IPS-18c (cell line): ENCODE measurements at regions not wholly inside any gene's neighbourhood (a gene's known extent, or its start where the extent isn't known, plus 50 kb on each side); places are given as distances from the start of the nearest gene placed in this dataset.

Experiments used
- H3K4me3 ChIP-seq: 2 replicates; pipeline ENCODE4 v1.7.0; 2013; ENCODE audit warnings: low read depth, mild to moderate bottlenecking, low read length, moderate library complexity; ENCODE audit not compliant: insufficient read depth
- H3K9me3 ChIP-seq: one replicate; pipeline ENCODE4 v1.6.1; 2013; ENCODE audit warnings: mild to moderate bottlenecking, low read length, moderate library complexity; ENCODE audit not compliant: control insufficient read depth, insufficient read depth

GRCh38 chr5:1748271-1748670 lies 51.4 kb downstream of the MRPL36 start:
- no peaks in the 10 kb centered on the region for H3K9me3 ChIP-seq
- H3K4me3 ChIP-seq, result no peak overlapping the region

DNA sequence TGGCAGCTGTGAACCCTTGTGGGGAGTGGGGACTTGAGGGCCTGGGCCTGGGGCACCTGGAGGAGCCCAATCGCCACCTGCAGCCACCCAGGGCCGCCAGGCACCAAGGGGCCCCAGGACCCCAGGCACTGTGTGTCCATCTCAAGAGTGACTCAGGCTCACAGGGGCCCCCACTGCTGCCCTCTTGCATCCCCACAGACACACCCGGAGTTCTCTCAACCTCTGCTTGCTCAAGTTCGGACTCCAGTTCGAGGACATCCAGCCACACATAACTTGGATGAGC lies 51.9 kb downstream of the MRPL36 start:
- Histone ChIP-seq H3K4me3 (no peak overlapping the region), H3K9me3 (no peaks in the 10 kb centered on the region)

DNA sequence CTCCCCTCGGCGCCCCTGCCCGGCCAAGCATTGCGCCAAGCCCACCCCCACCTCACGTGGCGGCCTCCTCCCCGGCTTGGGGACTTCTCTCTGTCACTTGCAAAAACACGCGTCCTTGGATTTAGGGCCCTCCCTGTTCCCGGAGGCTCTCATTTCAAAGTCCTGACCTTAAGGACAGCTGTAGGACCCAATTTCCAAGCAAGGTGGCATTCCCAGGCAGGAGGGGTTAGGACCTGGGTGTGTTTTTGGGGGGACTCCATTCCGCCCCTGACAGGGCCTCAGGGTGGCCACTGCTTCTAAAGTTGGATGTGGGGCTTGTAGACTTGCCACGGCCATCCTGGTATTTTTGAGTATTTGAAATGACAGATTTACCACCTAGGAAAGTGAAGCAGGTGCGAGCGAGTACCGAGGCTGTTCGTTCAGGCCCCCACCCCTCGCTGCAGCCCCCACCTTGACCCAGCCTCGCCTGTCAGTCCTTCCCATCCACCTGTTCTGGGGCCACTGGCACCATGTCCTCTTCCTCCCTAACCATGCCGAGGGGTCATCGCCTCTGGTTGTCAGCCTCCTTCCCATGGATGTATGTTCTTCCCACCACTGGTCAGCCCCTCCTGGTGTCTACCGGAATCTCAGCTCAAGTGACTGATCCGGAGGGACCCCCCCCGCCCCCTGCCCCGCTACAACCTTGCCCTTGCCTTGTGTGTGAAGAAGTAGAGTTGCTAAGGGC lies 52.4 kb downstream of the MRPL36 start:
- no peaks in the 10 kb centered on the region for H3K9me3 ChIP-seq
- H3K4me3 ChIP-seq, result no peak overlapping the region

GRCh38 chr5:1746371-1747078 lies 53.1 kb downstream of the MRPL36 start:
- Histone ChIP-seq H3K9me3 (no peaks in the 10 kb centered on the region), H3K4me3 (no peak overlapping the region)

DNA sequence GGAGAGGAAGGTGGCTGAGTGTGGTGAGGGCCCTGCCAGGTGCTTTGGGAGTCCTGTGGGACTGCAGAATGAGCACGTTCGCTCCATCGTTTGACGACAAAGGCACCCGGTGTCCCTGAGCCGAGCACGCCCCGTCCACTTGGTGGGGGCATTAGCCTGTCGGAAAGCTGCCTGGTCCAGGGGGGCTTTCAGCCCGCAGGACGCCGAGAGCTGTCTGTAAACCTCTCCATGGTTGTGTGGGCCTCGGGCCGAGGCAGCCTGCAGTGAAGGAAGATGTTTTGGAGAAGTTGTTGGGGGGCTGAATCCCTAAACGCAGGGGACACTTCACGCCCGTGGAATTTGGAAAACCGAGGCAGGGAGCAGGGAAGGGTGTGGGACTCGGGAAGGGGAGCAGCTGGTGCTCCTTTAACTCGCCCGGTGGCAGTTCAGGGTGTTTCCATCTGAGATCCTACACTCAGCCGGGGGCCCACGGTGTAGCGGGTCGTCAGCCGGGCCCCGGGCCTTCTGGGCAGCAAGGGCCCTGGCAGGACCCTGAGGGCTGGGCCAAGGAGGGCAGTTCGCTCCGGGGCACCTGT lies 53.8 kb downstream of the MRPL36 start:
- no peaks in the 10 kb centered on the region for H3K9me3 ChIP-seq
- H3K4me3 ChIP-seq, result no peak overlapping the region

- H3K4me3 ChIP-seq, result no peak overlapping the region
- H3K9me3 ChIP-seq, result no peaks in the 10 kb centered on the region
Observed at GRCh38 chr5:1745123-1745795, 54.4 kb downstream of the MRPL36 start.

GRCh38 chr5:1744393-1745122 lies 55.1 kb downstream of the MRPL36 start:
- Histone ChIP-seq H3K4me3 (no peak overlapping the region), H3K9me3 (no peaks in the 10 kb centered on the region)

- Histone ChIP-seq H3K9me3 (no peaks in the 10 kb centered on the region), H3K4me3 (no peak overlapping the region)
Observed at GRCh38 chr5:1743769-1744085, 55.9 kb downstream of the MRPL36 start.

- Histone ChIP-seq H3K4me3 (no peak overlapping the region), H3K9me3 (no peaks in the 10 kb centered on the region)
Observed at GRCh38 chr5:1743061-1743768, 56.4 kb downstream of the MRPL36 start.

DNA sequence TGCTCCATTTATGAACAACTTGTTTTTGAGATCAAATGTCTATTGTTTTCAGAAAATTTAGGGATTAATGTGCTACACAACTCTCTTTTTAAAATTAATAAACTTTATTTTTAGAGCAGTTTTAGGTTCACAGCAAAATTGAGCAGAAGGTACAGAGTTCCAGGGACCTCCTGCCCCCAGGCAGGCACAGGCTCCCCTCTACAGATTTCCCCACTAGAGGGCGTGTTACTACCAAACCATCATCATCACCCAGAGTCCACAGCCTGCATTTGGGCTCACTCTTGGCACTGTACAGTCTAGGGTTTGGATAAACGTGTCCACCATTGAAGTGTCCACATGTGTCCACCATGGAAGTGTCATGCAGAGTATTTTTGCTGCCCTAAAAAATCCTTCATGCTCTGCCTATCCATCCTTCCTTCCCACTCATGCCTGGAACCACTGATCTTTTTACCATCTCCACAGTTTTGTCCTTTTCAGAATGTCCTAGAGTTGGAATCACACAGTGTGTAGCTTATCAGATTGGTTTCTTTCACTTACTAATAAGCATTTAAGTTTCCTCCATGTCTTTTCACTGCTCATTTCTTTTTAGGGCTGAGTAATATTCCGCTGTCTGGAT lies 61.7 kb downstream of the MRPL36 start:
- Histone ChIP-seq H3K4me3 (no peak overlapping the region), H3K9me3 (no peaks in the 10 kb centered on the region)

GRCh38 chr5:1736889-1737711 lies 62.5 kb downstream of the MRPL36 start:
- Histone ChIP-seq H3K9me3 (no peaks in the 10 kb centered on the region), H3K4me3 (no peak overlapping the region)

DNA sequence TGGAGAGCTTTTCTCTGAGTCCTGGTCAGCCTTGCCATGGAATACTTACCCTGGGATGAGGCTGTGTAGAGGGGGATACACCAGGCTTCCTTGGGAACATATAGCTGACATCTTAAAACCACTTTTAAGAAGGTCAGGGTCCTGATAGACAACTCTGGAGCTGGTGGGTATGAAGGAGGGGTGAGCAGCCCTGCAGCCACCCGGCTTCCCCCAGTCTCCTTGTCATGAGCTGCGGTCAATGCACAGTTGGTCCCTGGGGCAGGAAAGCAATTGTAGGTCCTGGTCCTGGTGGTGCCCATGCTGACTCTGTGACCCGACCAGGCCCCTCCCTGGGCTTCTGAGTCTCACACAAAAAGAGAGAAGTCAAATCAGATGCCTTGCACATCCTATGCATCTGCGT lies 63.6 kb downstream of the MRPL36 start:
- Histone ChIP-seq H3K4me3 (no peak overlapping the region), H3K9me3 (no peaks in the 10 kb centered on the region)

- H3K9me3 ChIP-seq, result no peaks in the 10 kb centered on the region
- no peak overlapping the region for H3K4me3 ChIP-seq
Observed at GRCh38 chr5:1735320-1735970, 64.2 kb downstream of the MRPL36 start.

GRCh38 chr5:1734908-1735289 lies 64.7 kb downstream of the MRPL36 start:
- Histone ChIP-seq H3K4me3 (no peak overlapping the region), H3K9me3 (no peaks in the 10 kb centered on the region)

DNA sequence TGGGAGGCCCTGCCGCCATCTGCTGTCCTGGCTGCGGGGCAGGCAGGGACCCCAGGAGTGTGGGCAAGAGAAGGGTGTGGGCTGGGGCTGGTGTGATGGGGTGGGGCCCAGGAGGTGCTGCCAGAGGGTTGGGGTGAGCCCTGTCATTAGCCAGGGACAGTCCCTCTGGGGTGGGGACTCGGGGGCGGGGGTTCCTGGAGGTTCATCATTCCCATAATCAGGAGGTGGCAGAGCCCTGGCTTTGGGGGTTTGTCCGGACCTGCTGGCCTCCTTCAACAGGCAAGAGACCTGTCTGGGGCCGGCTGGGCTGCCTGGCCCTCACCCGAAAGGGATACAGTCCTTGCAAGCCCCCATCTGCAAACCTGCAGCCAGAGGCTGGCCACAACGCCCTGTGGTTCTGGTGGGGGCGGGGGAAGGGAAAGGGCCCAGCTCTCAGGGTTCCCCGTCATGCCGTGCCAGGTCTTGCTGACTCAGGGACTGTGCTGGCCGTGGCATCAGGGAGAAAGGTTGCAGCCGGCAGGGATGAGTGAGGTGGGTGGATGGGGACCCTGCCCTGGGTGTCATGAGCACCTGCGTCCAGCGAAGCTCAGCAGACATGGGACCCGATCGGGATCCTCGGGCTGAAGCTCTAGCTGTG lies 65.2 kb downstream of the MRPL36 start:
- no peaks in the 10 kb centered on the region for H3K9me3 ChIP-seq

More for the DNA sequence above, 65.2 kb downstream of the MRPL36 start:
- no peak overlapping the region for H3K4me3 ChIP-seq
